NT2/D1 (cell line): ENCODE measurements at regions not wholly inside any gene's neighbourhood (a gene's known extent, or its start where the extent isn't known, plus 50 kb on each side); places are given as distances from the start of the nearest gene placed in this dataset.

Experiments used
- SUZ12 ChIP-seq: IDR thresholded peaks from 2 replicates; pipeline ENCODE4 v1.6.1; 2011; ENCODE audit not compliant: insufficient read length, insufficient read depth; ENCODE audit errors: extremely low read depth
- ZNF274 ChIP-seq: IDR thresholded peaks from 2 replicates; pipeline ENCODE4 v1.6.1; 2011; ENCODE audit warnings: mild to moderate bottlenecking, low read depth, low read length

DNA sequence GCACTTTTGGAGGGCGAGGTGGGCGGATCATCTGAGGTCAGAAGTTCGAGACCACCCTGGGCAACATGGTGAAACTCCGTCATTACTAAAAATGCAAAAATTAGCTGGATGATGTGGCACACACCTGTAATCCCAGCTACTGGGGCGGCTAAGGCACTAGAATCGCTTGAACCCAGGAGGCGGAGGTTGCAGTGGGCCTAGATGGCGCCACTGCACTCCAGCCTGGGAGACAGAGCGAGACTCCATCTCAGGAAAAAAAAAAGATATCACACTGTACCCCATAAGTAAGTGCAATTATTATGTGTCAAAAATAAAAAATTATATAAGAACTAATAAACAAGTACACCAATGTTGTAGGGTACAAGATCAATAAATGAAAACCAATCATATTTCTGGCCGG is 200.0 kb downstream of the CDRT15L2 start:
- TF ChIP-seq ZNF274, result no peak
- TF ChIP-seq SUZ12, result no peak
